Hepatocyte (in vitro differentiated cells): ENCODE measurements at regions not wholly inside any gene's neighbourhood (a gene's known extent, or its start where the extent isn't known, plus 50 kb on each side); places are given as distances from the start of the nearest gene placed in this dataset.

ENCODE experiments used
- CTCF ChIP-seq: fragments of 200-600 bp; sonication (generic); IDR thresholded peaks from 2 replicates; pipeline ENCODE4 v1.5.1; 2016; ENCODE audit warnings: antibody characterized with exemption, mild to moderate bottlenecking; ENCODE audit not compliant: poor library complexity
- EZH2phosphoT487 ChIP-seq: fragments of 200-600 bp; sonication (generic); IDR thresholded peaks from one replicate; pipeline ENCODE4 v1.6.1; 2018; ENCODE audit warnings: antibody characterized with exemption, mild to moderate bottlenecking, low read depth, moderate library complexity; ENCODE audit not compliant: unreplicated experiment, severe bottlenecking

GRCh38 chr20:57773059-57773815, 63.4 kb upstream of the PMEPA1 start:
- TF ChIP-seq EZH2phosphoT487 (no peak), CTCF (no peak)
